Stomach (tissue), 8 donors: ENCODE measurements at regions not wholly inside any gene's neighbourhood (a gene's known extent, or its start where the extent isn't known, plus 50 kb on each side); places are given as distances from the start of the nearest gene placed in this dataset.
A peak's percentile ranks its signal among the peaks of the same experiment; 100 is the strongest.

Experiments used
- DNase-seq, 2 donors: peaks; one replicate each; pipeline versions ENCODE4 v3.0.0 to v3.0.0-alpha.2; 2013 to 2019
- H3K27ac ChIP-seq, 5 donors: fragments of 200-600 bp in 4 of 5; sonication (generic) in 4 of 5; one replicate each; pipeline ENCODE4 v1.5.1; 2013 to 2019; ENCODE audit warnings: mild to moderate bottlenecking in 1 of 5, moderate library complexity in 1 of 5
- H3K27me3 ChIP-seq, 3 donors: fragments of 200-600 bp; sonication (generic); one replicate each; pipeline ENCODE4 v1.5.1; 2017 to 2019; ENCODE audit warnings: mixed run types in 1 of 3
- H3K36me3 ChIP-seq, 4 donors: fragments of 200-600 bp; sonication (generic); 1 replicate in 3 of 4; 2 replicates in 1 of 4; pipeline ENCODE4 v1.5.1; 2016 to 2019
- H3K4me1 ChIP-seq, 4 donors: fragments of 200-600 bp; sonication (generic); one replicate each; pipeline ENCODE4 v1.5.1; 2016 to 2019
- H3K4me3 ChIP-seq, 4 donors: fragments of 200-600 bp; sonication (generic) in 3 of 4; one replicate each; pipeline ENCODE4 v1.5.1; 2016 to 2019; ENCODE audit warnings: mild to moderate bottlenecking in 1 of 4
- H3K9me3 ChIP-seq, 4 donors: fragments of 200-600 bp; sonication (generic); one replicate each; pipeline ENCODE4 v1.5.1; 2016 to 2019
- CTCF ChIP-seq, 7 experiments: fragments of 450-650 bp in 4 of 7; fragments of 200-600 bp in 3 of 7; sonication (generic) in 3 of 7; IDR thresholded peaks; one replicate each; pipeline ENCODE4 v1.5.1; 2016 to 2019; ENCODE audit warnings: antibody characterized with exemption in 7 of 7, control low read depth in 2 of 7, mild to moderate bottlenecking in 1 of 7
- EP300 ChIP-seq: sonication (generic); formaldehyde crosslinking; IDR thresholded peaks from one replicate; pipeline ENCODE4 v1.6.1; 2017; ENCODE audit warnings: antibody characterized with exemption
- POLR2A ChIP-seq, 4 donors: fragments of 450-650 bp; IDR thresholded peaks; one replicate each; pipeline ENCODE4 v1.6.1; 2016; ENCODE audit warnings: antibody characterized with exemption in 4 of 4, control low read depth in 2 of 4, mild to moderate bottlenecking in 1 of 4, moderate library complexity in 1 of 4
- POLR2AphosphoS5 ChIP-seq, 3 donors: sonication (generic); formaldehyde crosslinking; IDR thresholded peaks; one replicate each; pipeline ENCODE4 v1.6.1; 2016; ENCODE audit warnings: antibody characterized with exemption in 3 of 3
- WGBS, 5 donors: extraction: QIAGEN DNeasy Blood & Tissue Kit in 3 of 5; methylation state at CpG; one replicate each; pipeline versions ENCODE4 v1.1.5 to v1.1.7; 2013 to 2018; 5-methylcytosine and 5-hydroxymethylcytosine counted together
- intact Hi-C: fragments of 100-400 bp; cut with DNase I; formaldehyde crosslinking; loops from one replicate; pipeline ENCODE4 v1.15.1; 2023; ENCODE audit warnings: low total_unique reads
- donor health status: healthy with polysubstance abuse.
- donor health status: Bipolar disorder and iron deficiency.
- donor health status: healthy.

GRCh38 chr9:109913461-109913810 is 133.4 kb downstream of the PALM2AKAP2 start:
- H3K27ac ChIP-seq, result peak overlapping the region in 4 of 5 donors; percentile 49 to 72 (median 67)
- 41 to 60% (median 56%) methylated on average over 2 of the region's 2 CpGs for WGBS, 5 donors

GRCh38 chr9:109914280-109915027 is 134.5 kb downstream of the PALM2AKAP2 start:
- DNase-seq, result no peak
- Histone ChIP-seq H3K27me3 (no peaks in the 10 kb centered on the region), H3K4me3 (no peak overlapping the region), H3K27ac (no peak overlapping the region), H3K9me3 (no peaks in the 10 kb centered on the region), H3K36me3 (no peaks in the 10 kb centered on the region), H3K4me1 (peaks cover 8 to 39% (median 29%) of the 10 kb centered on the region in 4 donors)
- WGBS, 5 donors, result 89 to 95% (median 93%) methylated on average over 4 of the region's 4 CpGs
- no peak for TF ChIP-seq EP300
- no peak for TF ChIP-seq POLR2A (IDR thresholded peaks at IDR 0.05)
- no peak for TF ChIP-seq POLR2AphosphoS5 (IDR thresholded peaks at IDR 0.05)
- no peak for TF ChIP-seq CTCF (IDR thresholded peaks at IDR 0.05)
- intact Hi-C loops, result no loop called here

More at GRCh38 chr9:109913461-109913810, 133.4 kb downstream of the PALM2AKAP2 start:
- no peaks in the 10 kb centered on the region for H3K27me3 ChIP-seq
- intact Hi-C loops, result no loop called here
- no peak overlapping the region for H3K4me3 ChIP-seq
- H3K36me3 ChIP-seq, result no peaks in the 10 kb centered on the region
- H3K9me3 ChIP-seq, result no peaks in the 10 kb centered on the region
- no peak for DNase-seq
- peaks cover 8 to 41% (median 26%) of the 10 kb centered on the region in 4 donors for H3K4me1 ChIP-seq
- TF ChIP-seq EP300, result no peak
- TF ChIP-seq POLR2AphosphoS5 (IDR thresholded peaks at IDR 0.05), result no peak
- TF ChIP-seq POLR2A (IDR thresholded peaks at IDR 0.05), result no peak
- TF ChIP-seq CTCF (IDR thresholded peaks at IDR 0.05), result no peak

- WGBS, 5 donors, result 89 to 96% (median 93%) methylated on average over 6 of the region's 6 CpGs
- no peak for TF ChIP-seq CTCF (IDR thresholded peaks at IDR 0.05)
- no peaks in the 10 kb centered on the region for H3K9me3 ChIP-seq
- intact Hi-C loops, result no loop called here
- no peak for DNase-seq
- H3K4me1 ChIP-seq, result peaks cover 8 to 35% (median 21%) of the 10 kb centered on the region in 4 donors
- no peaks in the 10 kb centered on the region for H3K36me3 ChIP-seq
- no peak overlapping the region for H3K27ac ChIP-seq
- no peak overlapping the region for H3K4me3 ChIP-seq
- H3K27me3 ChIP-seq, result no peaks in the 10 kb centered on the region
These were observed 136.3 kb downstream of the PALM2AKAP2 start for GRCh38 chr9:109916316-109916715.

- H3K36me3 ChIP-seq, result no peaks in the 10 kb centered on the region
- peaks cover 0 to 14% (median 5%) of the 10 kb centered on the region in 4 donors for H3K4me1 ChIP-seq
- peak overlapping the region in 3 of 5 donors; percentile 0 to 49 (median 38) for H3K27ac ChIP-seq
- H3K4me3 ChIP-seq, result no peak overlapping the region
- peak in 1 of 2 donors; percentile 59 for DNase-seq
- no peak for TF ChIP-seq POLR2AphosphoS5 (IDR thresholded peaks at IDR 0.05)
- no peak for TF ChIP-seq CTCF (IDR thresholded peaks at IDR 0.05)
- no peak for TF ChIP-seq POLR2A (IDR thresholded peaks at IDR 0.05)
- no peak for TF ChIP-seq EP300
- no peaks in the 10 kb centered on the region for H3K27me3 ChIP-seq
- no peaks in the 10 kb centered on the region for H3K9me3 ChIP-seq
- intact Hi-C loops, result no loop called here
- 60 to 70% (median 62%) methylated on average over 11 of the region's 11 CpGs for whole genome bisulfite sequencing, 5 donors
These were observed 138.6 kb downstream of the PALM2AKAP2 start for GRCh38 chr9:109918339-109919163.
